UCSD-AML1 (cell line): ENCODE measurements at regions not wholly inside any gene's neighbourhood (a gene's known extent, or its start where the extent isn't known, plus 50 kb on each side); places are given as distances from the start of the nearest gene placed in this dataset.
"Not testable (repeated sequence)": the region's sequence is repeated elsewhere in the genome, so short reads cannot be mapped to it uniquely, and the experiment has no call there.

ENCODE experiments used
- DNase-seq: peaks from one replicate; lab custom pipeline; 2025; ENCODE audit not compliant: unreplicated experiment; lab: John Stamatoyannopoulos, UW

DNA sequence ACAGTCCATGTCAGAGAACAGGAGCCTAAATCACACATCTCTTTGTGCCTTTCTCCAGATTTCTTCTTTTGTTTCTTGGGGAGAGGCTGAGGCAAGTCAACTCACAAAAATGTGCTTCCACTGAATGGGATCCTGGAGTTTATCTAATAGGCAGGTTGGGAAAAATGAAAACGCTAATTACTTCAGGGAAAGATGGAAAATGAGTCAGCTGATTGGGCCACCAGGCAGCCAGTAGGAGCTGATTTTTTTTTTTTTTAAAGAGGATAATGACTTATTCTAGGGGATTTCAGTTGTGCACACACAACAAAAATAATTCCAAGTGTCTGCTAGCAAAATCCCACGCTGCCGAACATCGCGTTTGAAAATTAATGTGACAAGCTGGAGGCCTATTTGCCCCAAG is 412.8 kb upstream of the ZMIZ1 start:
- no peak for DNase-seq

DNA sequence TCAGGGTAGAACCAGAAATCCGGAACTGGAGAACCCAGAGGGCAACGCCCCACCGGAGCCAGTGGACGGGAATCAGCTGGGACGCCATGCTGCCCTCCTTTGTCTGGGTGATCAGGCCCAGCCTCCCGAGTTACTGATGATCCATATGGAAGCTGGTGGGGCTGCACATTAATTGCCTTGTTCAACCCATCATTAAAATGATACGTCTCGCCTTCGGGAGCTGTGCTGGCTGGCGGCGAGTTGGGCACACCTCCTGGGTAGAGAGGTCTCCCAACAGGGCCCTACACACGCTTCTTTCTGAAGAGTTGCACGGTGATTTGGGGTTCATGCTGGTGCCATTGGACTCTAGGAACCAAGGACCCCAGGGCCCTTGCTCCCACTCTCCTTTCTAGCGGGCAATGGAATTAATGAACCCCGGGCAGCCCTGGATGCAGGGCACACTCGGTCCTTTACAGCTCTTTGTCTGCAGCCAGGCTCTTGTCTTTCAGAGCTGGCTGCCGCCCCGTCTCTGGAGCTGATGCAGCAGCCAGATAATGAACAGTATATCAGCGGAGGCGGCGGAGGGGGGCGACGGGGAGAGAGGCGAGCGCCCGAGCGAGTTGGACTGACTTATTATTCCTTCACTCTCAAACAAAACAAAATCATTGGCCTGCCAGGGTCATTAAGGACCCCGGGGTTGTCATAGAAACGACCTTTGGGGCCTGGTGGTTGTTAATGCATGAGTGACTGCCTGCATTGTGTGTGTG is 412.2 kb upstream of the ZMIZ1 start:
- DNase-seq: no peak

DNA sequence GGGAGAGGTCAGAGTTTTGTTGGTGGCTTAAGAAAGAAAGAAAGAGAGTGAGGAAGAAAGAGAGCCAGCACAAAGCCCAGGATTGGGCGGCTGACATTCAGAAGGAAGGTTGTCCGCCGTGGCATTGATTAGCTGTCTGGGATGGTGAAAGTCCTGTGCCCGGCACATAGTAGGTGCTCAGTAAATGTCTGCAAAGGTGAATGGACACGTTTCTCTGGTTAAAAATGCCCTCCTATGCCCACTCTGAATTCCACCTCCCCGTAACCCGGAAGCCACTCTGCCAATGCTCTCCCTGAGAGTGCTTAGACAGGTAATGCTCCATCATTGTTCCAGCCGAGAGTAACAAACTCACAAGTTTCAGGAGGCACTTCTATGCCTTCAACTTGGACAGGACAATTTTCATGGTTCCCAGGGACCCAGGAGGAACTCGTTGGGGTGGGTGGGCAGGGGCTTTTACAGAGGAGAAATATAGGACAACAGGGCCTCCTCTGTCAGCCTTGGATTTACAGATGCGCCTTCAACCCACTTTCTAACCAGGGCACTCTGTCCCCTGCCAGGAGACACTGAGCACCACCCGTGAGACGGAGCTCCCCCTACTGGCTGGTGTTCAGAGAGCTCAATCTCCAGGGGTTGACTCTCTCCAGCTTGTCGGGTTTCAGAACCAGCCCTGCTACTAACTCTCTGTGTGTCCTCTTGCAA is 411.5 kb upstream of the ZMIZ1 start:
- DNase-seq: peak; percentile 75

DNA sequence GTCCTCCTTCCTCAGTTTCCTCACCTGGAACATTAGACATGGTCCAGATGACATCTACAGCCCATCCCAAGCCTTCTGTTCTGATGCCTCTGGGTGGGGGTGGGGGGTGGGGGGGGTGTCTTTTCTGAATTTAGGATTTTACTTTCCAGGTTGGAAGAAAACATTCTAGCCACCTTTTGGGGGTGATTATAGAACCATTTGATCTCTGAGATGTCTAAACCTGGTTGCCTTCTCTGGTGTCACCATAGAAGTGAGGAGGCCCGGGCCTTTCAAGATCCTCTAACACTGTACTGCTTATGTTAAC is 411.0 kb upstream of the ZMIZ1 start:
- no peak for DNase-seq

DNA sequence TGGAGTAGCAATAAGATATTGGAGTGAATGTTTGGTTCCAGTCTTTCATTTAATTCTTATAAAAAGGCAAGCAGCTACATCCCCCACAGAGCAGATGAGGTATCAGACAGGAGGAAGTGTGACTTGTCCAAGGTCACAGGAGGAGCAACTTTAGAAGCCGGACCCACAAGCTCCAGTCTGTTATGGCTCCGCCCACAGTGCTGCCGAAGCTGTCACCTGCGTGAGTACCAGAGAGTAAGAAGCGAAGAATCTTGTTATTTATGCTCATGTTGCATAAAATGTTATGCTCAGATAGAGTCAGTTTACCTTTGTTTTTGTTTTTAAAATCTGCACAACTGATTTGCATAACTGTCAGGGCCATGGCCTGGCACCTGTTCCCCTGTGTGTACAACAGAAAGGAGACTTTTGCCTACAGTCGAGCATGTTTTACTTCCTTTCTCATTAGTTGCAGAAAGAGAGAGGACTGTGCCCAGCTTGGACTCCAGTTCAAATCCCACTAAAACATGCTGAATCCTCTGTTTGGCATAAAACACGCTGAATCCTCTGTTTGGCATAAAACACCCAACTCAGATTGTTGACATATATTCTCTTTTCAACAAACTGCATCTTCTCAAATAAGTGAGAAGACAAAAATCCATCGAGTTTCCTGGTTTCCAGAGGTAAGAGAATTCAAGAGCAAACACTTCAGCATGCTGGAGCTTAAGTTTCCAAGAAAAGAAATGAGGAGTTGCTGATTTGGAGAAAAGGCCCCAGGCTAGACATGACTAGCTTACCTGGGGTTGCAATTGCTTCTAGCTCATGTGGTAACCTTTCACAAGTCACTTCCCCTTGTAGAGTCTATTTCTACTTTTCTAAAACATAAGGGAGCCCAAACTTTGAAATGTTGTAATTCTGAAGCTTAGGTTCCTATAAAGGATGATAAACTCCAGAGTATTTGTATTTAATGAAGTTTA is 409.8 kb upstream of the ZMIZ1 start:
- no peak for DNase-seq

DNA sequence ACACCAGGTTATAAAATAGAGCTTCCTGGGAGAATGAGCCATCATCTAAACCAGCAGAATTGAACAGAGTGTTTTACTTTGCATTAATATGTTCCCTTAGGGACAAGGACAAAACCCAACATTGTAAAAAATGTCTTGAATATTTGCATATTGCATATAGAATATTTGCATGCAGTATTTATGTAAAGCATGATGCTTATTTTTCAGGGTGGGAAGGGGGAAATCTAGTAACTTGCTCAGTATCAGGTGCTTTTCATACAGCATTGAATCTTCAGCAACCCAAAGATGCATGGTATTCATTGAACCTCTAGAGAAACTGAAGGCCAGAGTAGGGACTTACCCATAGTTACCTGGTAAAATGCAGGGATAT is 409.2 kb upstream of the ZMIZ1 start:
- DNase-seq: no peak

DNA sequence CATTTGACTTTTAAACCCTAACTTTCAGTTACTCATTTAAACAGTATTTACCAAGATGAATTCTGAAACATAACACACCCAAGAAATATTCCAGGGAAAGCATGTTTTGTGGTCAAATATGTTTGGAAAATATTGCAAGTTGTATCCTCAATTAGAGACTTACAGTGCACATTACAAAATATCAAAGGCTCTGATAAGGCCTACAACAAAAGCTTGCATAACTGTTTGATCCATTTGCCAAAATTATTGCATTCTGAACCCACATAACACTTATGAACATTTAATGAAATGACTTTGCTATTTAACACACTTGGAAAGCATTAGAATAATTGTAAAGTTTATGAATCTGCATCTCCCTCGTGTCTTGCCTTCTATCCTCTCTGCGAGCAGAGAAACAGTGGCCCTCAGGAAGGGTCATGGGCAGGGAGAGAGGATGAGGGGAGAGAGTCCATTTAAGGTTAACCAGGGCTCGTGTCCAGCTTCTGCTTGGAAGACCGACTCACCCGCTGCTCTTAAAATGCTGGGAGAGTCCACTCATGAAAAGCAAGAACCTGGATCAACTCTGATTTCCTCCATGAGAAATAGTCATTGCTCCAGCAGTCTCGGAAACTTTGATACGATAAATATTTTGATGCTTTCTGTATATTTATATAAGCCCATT is 408.2 kb upstream of the ZMIZ1 start:
- DNase-seq: no peak

DNA sequence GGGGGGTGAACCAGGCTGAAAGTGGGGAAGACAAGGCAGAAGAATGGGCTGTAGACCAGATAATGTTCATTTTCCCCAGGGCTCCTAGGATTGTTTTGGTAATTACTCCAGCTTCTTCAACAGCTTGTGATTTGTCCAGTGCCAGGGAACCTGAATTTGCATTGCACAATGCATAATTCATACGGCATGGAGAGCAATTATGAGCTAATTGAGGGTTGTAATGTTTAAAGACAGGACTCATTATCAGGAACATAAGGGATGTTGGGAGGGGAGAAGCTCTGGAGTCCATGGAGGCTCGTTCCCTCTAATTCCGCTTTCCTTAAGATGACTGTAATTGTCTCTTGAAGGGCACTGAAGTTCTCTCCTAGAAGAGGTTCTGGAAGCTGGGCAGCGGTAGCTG is 405.0 kb upstream of the ZMIZ1 start:
- DNase-seq: no peak

DNA sequence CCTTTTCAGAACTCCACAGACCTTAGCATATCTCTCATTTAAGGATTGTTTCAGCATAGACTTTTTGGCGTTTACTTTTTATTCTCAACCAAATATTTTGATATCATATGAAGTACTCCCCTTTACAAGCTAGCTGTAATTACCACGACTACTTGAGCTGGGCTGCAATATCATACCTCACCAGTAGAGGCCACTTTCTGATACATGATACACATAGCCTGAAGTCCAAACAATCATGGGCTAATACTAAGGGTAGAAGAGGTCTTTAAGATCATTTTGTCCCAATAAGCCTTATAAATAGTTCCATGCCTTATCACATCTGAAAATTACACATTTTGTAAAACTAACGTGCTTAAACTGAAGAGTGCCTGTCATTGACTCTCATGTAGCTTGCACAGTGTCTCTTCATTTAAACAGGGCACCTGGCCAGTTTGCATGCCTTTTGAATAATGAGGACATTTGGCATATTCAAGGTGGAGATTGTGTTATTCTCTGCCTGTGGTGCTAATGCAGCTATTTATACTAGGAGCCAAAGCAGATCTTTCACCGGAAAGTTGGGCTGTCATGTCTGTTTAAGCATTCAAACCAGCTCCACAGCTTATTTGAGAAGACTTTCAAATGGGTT is 403.7 kb upstream of the ZMIZ1 start:
- no peak for DNase-seq

DNA sequence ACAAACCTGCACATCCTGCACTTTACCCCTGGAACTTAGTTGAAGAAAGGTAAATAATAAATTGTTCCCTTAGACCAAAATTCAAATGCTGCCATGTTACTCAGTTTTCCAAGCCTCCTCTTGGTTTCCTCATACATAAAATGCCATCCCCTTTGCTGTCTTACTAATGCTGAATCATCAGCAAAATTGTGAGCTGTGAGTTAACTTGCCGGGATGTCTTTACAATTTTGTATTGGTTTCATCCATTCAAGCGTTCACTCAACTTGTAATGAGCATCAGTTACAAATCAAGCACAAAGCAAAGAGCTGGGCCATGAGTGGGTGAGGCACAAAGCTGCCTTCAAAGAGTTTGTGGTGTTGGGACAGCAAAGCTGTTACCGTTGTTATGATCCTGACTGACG is 395.8 kb upstream of the ZMIZ1 start:
- no peak for DNase-seq

DNA sequence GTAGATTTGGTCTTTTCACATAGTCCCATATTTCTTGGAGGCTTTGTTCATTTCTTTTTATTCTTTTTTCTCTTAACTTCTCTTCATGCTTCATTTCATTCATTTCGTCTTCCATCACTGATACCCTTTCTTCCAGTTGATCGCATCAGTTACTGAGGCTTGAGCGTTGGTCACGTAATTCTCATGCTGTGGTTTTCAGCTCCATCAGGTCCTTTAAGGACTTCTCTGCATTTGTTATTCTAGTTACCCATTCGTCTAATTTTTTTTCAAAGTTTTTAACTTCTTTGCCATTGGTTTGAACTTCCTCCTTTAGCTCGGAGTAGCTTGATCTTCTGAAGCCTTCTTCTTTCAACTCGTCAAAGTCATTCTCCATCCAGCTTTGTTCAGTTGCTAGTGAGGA is 387.6 kb upstream of the ZMIZ1 start:
- not testable (repeated sequence) for DNase-seq

DNA sequence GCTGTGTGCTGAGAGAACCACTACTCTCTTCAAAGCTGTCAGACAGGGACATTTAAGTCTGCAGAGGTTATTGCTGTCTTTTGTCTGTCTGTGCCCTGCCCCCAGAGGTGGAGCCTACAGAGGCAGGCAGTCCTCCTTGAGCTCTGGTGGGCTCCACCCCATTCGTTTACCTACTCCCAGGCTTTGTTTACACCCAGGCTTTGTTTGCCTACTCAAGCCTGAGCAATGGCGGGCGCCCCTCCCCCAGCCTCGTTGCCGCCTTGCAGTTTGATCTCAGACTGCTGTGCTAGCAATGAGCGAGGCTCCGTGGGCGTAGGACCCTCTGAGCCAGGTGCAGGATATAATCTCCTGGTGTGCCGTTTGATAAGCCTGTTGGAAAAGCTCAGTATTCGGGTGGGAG is 386.8 kb upstream of the ZMIZ1 start:
- not testable (repeated sequence) for DNase-seq

DNA sequence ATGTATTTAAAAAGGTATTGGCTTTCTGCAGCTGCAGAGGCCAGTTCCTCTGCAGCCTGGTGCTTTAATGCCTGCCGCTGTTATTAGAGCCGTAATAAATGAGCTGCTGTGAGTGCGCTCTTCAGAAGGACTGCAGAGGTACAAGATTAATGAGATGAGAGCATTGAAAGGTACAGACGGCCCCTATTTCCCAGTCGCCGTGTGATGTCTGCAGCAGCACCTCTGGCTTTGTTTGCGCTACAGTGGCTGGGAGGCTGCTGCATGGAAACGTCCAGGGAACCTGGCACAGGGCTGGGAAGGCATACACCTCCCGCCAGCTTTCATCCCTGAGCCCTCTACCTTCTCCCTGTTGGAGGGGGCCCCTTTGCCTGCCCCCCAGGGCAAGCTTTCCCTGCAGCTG is 383.8 kb upstream of the ZMIZ1 start:
- no peak for DNase-seq

DNA sequence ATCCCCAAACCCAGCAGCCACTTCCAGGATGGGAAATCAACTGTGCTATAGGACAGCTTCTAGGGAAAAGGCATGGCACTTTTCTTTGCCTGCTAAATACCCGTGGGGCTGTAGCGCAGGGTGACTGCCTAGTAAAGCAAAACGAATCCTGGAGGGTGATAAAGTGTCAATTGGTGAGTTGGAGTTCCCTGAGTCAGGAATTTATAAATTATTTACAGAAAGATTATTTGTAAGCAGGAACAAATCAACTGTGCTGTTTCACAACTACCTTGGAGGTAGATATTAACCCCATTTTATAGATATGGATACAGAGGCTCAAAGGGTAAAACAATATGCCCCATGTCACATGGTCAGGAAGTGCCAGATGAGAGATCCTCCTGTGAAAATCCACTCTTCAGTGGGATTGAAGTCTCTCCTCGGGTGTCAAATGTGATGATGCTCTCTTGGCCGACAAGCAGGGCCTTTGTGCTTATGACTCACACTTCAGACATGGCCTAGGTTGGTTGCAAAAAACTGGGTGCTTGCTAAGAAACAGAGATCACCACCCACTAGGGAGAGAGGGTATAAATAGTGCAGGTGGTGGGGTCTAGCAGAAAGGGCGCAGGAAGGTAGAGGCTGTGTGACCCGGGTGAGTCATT is 383.2 kb upstream of the ZMIZ1 start:
- no peak for DNase-seq

DNA sequence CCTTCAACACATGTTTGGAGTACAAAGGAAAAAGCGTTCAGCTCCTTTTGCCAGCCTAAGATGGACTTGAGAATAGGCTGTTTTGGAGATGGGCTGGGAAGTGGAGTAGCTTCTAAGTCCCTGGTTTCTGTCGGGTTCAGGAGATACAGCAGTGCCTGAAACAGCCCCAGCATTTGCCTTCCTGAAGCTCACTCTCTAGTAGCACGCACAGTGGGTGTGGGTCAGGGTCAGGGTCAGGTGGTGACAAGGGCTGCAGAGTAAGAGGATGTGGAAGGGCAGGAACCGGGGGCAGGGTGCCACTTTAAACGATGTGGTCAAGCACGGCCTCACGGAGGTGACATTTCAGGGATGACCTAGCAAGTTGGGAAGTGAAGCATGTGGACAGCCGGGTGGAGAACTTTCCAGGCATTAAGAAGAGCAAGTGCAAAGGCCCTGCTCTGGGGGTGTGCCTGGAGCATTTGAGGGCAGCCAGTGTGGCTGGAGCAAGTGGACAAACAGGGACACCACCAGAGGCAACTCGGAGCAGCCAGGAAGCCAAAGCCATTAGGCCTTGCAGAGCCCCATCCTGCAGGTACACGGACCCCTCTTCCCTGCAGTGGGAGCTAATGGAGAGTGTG is 382.2 kb upstream of the ZMIZ1 start:
- no peak for DNase-seq

DNA sequence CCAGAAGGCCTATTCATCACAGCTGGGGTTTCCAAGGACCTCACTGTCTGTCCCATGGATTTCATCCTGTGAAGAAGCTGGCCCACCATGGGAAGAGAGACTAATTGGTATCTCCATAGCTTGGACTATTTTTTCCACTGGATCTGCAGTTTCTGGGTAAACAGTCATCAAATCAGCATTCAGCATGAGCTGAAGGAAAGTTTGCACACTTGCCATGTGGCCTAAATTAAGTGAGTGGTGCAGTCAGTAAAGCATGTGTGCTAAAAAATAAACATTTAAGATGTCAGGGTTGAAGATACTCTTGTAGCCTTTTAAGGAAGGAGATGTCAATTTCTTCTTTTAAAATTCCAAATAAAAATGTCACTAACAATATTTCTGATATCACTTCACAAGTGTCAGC is 381.1 kb upstream of the ZMIZ1 start:
- no peak for DNase-seq

DNA sequence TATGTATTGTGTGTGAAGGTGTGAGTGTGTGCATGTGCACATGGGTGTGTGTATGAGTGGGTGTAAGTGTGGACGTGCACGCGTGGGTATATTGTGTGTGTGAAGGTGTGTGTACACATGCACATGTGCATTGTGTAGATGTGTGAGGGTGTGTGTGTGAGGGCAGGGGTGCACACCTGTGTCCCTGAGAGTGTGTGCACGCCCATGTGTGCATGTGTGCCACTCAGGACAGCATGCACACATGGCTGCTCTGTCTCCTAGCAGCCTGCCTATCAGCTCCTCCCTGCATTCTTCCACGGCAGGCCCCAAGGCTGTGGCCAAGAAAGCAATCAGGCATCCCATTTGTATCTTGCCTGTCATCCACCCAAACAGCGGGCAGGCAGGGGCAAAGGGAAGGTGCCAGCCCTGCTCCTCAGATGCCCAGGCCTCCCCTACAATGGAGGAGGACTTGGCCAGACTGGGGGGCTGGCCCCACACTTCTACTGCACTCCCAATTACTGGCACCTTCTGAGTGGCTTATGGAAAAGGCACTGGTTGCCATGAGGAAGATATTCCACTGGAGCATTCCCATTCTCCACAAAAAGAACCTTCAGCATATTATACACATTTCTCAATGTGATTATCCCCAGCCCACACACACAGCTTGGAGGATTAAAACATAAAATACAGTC is 380.4 kb upstream of the ZMIZ1 start:
- no peak for DNase-seq

DNA sequence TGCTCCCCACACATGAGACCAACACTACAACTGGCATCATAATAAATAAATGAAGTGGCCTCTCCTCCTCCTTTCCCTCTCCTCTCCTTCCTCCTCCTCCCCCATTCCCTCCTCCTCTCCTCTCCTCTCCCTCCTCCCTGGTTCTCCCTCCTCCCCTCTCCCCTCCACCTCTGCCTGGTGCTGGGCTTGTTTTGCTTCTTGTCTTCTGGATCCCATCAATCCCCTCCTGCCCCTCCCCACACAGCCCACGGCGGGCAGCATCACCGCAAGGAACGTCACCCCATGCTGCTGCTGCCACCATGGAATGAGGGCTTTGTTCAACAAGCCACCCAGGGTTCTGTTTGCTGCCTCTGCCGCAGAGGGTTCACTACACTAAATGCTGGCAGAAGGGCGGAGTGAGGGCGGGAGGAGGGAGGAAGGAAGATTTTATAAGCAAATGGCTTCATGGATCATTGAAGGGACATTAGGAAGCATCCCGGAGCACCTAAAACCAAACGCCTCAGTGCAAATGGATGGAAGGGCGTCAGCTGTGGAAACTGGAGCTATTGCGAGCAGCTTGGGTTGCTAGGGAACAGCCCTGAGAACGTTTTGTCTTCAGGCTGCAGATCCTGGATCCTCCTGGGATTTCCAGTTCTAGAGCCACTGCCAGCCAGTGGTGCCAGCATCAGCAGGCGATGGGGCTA is 379.7 kb upstream of the ZMIZ1 start:
- DNase-seq: no peak

DNA sequence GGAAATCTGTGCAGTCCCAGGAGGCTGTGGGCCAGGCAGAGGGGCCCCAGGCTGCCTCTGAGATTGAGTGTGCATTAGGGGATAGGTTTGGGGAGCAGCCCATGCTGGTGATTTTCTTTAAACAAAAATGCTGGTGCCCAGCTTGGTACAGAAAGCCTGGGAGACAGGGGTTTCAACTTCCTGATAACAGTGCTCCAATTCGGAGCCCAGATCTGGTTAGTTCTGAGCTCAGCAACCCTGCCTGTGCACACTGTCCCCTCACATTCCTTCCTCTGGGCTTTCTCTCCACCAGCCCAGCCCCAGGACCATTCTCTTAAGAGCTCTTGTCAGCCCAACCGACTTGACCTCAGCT is 379.2 kb upstream of the ZMIZ1 start:
- no peak for DNase-seq
